SK-N-SH (cell line): ENCODE measurements at regions not wholly inside any gene's neighbourhood (a gene's known extent, or its start where the extent isn't known, plus 50 kb on each side); places are given as distances from the start of the nearest gene placed in this dataset.
"Not testable (repeated sequence)": the region's sequence is repeated elsewhere in the genome, so short reads cannot be mapped to it uniquely, and the experiment has no call there.

Experiments
- CTCF ChIA-PET: fragments of 300-600, 350-600 bp; formaldehyde crosslinking; extraction: SDS; loops from one replicate; lab custom pipeline; 2021; lab: Yijun Ruan, JAX
- POLR2A ChIA-PET: fragments of 350-600 bp; sonication (Branson Sonifier 250); formaldehyde crosslinking; extraction: SDS; loops from one replicate; lab custom pipeline; 2020; ENCODE audit warnings: antibody characterized with exemption, inconsistent platforms; lab: Yijun Ruan, JAX
- DNase-seq: peaks from one replicate; pipeline ENCODE4 v3.0.0; 2012
- H2AFZ ChIP-seq: fragments of 200-600 bp; sonication (generic); 2 replicates; pipeline ENCODE4 v1.8.1; 2016; ENCODE audit warnings: antibody characterized with exemption, mild to moderate bottlenecking, low read depth
- H3F3A ChIP-seq: fragments of 200-600 bp; sonication (generic); replicated peaks from 2 replicates; pipeline ENCODE3; 2016; ENCODE audit warnings: antibody characterized with exemption, mild to moderate bottlenecking; ENCODE audit not compliant: insufficient read depth
- H3K27ac ChIP-seq, 2 experiments: fragments of 200-500 bp in 1 of 2; fragments of 200-600 bp in 1 of 2; sonication (Bioruptor generic) in 1 of 2; sonication (generic), shearing (Covaris generic) in 1 of 2; 2 replicates each; pipeline versions ENCODE4 v1.5.1 to v1.6.1; 2014 to 2016; ENCODE audit warnings: low read depth in 2 of 2, inconsistent platforms in 1 of 2, low read length in 1 of 2, mild to moderate bottlenecking in 1 of 2, mixed read lengths in 1 of 2
- H3K27me3 ChIP-seq: fragments of 200-600 bp; sonication (generic), shearing (Covaris generic); 2 replicates; pipeline ENCODE4 v1.6.1; 2016; ENCODE audit warnings: mixed run types; ENCODE audit not compliant: insufficient read depth
- H3K36me3 ChIP-seq, 2 experiments: fragments of 200-500 bp in 1 of 2; fragments of 200-600 bp in 1 of 2; sonication (Bioruptor generic) in 1 of 2; sonication (generic) in 1 of 2; replicated peaks in 1 of 2; 2 replicates each; pipeline versions ENCODE3 to v1.5.1; 2014 to 2016; ENCODE audit warnings: low read length in 1 of 2, mild to moderate bottlenecking in 1 of 2; ENCODE audit not compliant: insufficient read depth in 2 of 2, control insufficient read depth in 1 of 2
- H3K4me1 ChIP-seq, 2 experiments: fragments of 200-500 bp in 1 of 2; fragments of 200-600 bp in 1 of 2; sonication (Bioruptor generic) in 1 of 2; sonication (generic), shearing (Covaris generic) in 1 of 2; 2 replicates each; pipeline versions ENCODE4 v1.5.1 to v1.6.1; 2014 to 2016; ENCODE audit warnings: low read depth in 1 of 2, low read length in 1 of 2, mixed run types in 1 of 2; ENCODE audit not compliant: insufficient read depth in 2 of 2, control insufficient read depth in 1 of 2
- H3K4me2 ChIP-seq: fragments of 200-600 bp; sonication (generic), shearing (Covaris generic); 2 replicates; pipeline ENCODE4 v1.6.1; 2017; ENCODE audit warnings: mixed run types
- H3K4me3 ChIP-seq, 2 experiments: fragments of 200-500 bp in 1 of 2; fragments of 200-600 bp in 1 of 2; sonication (Bioruptor generic) in 1 of 2; sonication (generic), shearing (Covaris generic) in 1 of 2; 2 replicates each; pipeline versions ENCODE4 v1.5.1 to v1.8.1; 2014 to 2016; ENCODE audit warnings: low read depth in 2 of 2, inconsistent platforms in 1 of 2, low read length in 1 of 2, mild to moderate bottlenecking in 1 of 2, mixed read lengths in 1 of 2, moderate library complexity in 1 of 2
- H3K79me2 ChIP-seq: fragments of 200-600 bp; sonication (generic); 2 replicates; pipeline ENCODE4 v1.8.1; 2017; ENCODE audit warnings: mild to moderate bottlenecking; ENCODE audit not compliant: insufficient read depth
- H3K9ac ChIP-seq: fragments of 200-600 bp; sonication (generic); 2 replicates; pipeline ENCODE4 v1.6.1; 2017; ENCODE audit warnings: mixed run types
- H3K9me2 ChIP-seq: fragments of 200-600 bp; sonication (generic); 2 replicates; pipeline ENCODE4 v1.6.1; 2017; ENCODE audit warnings: mixed run types
- H3K9me3 ChIP-seq: fragments of 200-600 bp; sonication (generic); 2 replicates; pipeline ENCODE4 v1.6.1; 2017; ENCODE audit warnings: mixed run types, mild to moderate bottlenecking, moderate library complexity
- H4K20me1 ChIP-seq: fragments of 200-600 bp; sonication (generic); 2 replicates; pipeline ENCODE4 v1.6.1; 2017; ENCODE audit warnings: mild to moderate bottlenecking, mixed run types; ENCODE audit not compliant: insufficient read depth
- CHD2 ChIP-seq: fragments of 150-350 bp; IDR thresholded peaks from 2 replicates; pipeline ENCODE4 v1.6.1; 2018; ENCODE audit warnings: low read length; ENCODE audit not compliant: partially characterized antibody
- EP300 ChIP-seq, 2 experiments: IDR thresholded peaks; 2 replicates each; pipeline versions ENCODE4 v1.4.0 to v1.6.1; 2012; ENCODE audit warnings: borderline replicate concordance in 1 of 2, low read depth in 1 of 2, low read length in 1 of 2
- EZH2phosphoT487 ChIP-seq: fragments of 200-600 bp; sonication (generic); IDR thresholded peaks from 2 replicates; pipeline ENCODE4 v1.6.1; 2017; ENCODE audit warnings: low read depth, mixed run types, mild to moderate bottlenecking, antibody characterized with exemption, moderate library complexity, borderline replicate concordance
- FOSL2 ChIP-seq: IDR thresholded peaks from 2 replicates; pipeline ENCODE4 v1.4.0; 2012; ENCODE audit warnings: low read depth, mild to moderate bottlenecking, moderate library complexity, borderline replicate concordance
- FOXM1 ChIP-seq: IDR thresholded peaks from 2 replicates; pipeline ENCODE4 v1.4.0; 2012; ENCODE audit warnings: low read depth, mild to moderate bottlenecking
- GABPA ChIP-seq: IDR thresholded peaks from 2 replicates; pipeline ENCODE4 v1.4.0; 2012; ENCODE audit warnings: low read depth, mild to moderate bottlenecking
- JUND ChIP-seq: IDR thresholded peaks from 2 replicates; pipeline ENCODE4 v1.4.0; 2012
- MEF2A ChIP-seq: IDR thresholded peaks from 2 replicates; pipeline ENCODE4 v1.4.0; 2012; ENCODE audit warnings: low read depth, borderline replicate concordance
- MXI1 ChIP-seq: IDR thresholded peaks from 2 replicates; pipeline ENCODE4 v1.6.1; 2012; ENCODE audit warnings: mild to moderate bottlenecking, low read depth, low read length, improper control_type of control experiment
- POLR2AphosphoS5 ChIP-seq: IDR thresholded peaks from 2 replicates; pipeline ENCODE4 v1.6.1; 2012; ENCODE audit warnings: low read depth, low read length
- RFX5 ChIP-seq: IDR thresholded peaks from 2 replicates; pipeline ENCODE4 v1.6.1; 2012; ENCODE audit warnings: mild to moderate bottlenecking, improper control_type of control experiment, low read length
- SIN3A ChIP-seq: IDR thresholded peaks from 2 replicates; pipeline ENCODE4 v1.6.1; 2012; ENCODE audit warnings: low read depth, mild to moderate bottlenecking, low read length, moderate library complexity, borderline replicate concordance
- SMC3 ChIP-seq: IDR thresholded peaks from 2 replicates; pipeline ENCODE4 v1.6.1; 2012; ENCODE audit warnings: low read depth, low read length, improper control_type of control experiment
- TCF12 ChIP-seq: IDR thresholded peaks from 2 replicates; pipeline ENCODE4 v1.4.0; 2012
- WGBS: methylation state at CpG from one replicate; pipeline ENCODE4 v1.1.6; 2017; ENCODE audit warnings: low lambda C conversion rate; 5-methylcytosine and 5-hydroxymethylcytosine counted together
- TF ChIP-seq, protein P1 (sequence below): fragments of 150-350 bp; IDR thresholded peaks from 2 replicates; pipeline ENCODE4 v1.6.1; 2017; ENCODE audit warnings: antibody characterized with exemption, low read length, low read depth, borderline replicate concordance
- TF ChIP-seq, protein P2 (sequence below): IDR thresholded peaks from 2 replicates; pipeline ENCODE4 v1.4.0; 2012; ENCODE audit warnings: low read depth
- TF ChIP-seq, protein P3 (sequence below): IDR thresholded peaks from 2 replicates; pipeline ENCODE4 v1.4.0; 2012; ENCODE audit warnings: low read depth, borderline replicate concordance
- TF ChIP-seq, protein P4 (sequence below): fragments of 150-350 bp; IDR thresholded peaks from 2 replicates; pipeline ENCODE4 v1.6.1; 2016; ENCODE audit warnings: mild to moderate bottlenecking, low read depth, low read length

DNA sequence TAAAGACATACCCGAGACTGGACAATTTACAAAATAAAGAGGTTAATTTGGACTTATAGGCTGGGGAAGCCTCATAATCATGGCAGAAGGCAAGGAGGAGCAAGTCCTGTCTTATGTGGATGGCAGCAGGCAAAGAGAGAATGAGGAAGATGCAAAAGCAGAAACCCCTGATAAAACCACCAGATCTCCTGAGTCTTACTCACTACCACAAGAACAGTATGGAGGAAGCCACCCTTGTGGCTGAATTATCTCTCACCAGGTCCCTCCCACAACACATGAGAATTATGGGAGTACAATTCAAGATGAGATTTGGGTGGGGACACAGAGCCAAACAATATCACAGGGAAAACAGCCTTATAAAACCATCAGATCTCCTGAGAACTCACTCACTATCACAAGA, 61.6 kb upstream of the DCLK2 start:
- H3K9me3 ChIP-seq, H2AFZ ChIP-seq, H3K4me3 ChIP-seq, H3K9me2 ChIP-seq, DNase-seq, H3K36me3 ChIP-seq, H3K79me2 ChIP-seq, H3K27me3 ChIP-seq, H3K4me2 ChIP-seq, CTCF ChIA-PET, POLR2A ChIA-PET, H3K4me1 ChIP-seq, H4K20me1 ChIP-seq, H3F3A ChIP-seq, H3K9ac ChIP-seq, H3K27ac ChIP-seq: not testable (repeated sequence)
- 95% methylated on average over 1 of the region's 1 CpG for WGBS

DNA sequence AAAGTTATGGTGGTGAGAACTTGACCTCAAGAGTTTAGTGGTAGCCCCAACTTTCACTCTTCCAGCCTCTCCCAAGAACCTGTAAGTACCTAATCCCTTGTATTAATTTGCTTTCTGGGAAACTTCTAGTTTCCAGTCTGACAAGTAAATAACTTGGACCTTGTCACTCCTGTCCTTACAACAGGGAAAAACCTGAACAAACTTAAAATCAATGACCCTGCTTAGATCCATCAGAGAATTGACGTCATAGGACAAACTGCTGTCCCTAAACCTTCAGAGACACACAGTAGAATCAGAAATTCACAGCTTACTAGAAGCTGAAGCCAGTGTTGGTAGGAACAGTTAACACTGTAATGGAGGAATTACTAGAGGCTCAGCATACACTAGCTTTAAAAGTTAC, 60.0 kb upstream of the DCLK2 start:
- H3K79me2 ChIP-seq = no peaks in the 10 kb centered on the region
- H3K9me3 ChIP-seq = no peaks in the 10 kb centered on the region
- no peaks in the 10 kb centered on the region for H3K36me3 ChIP-seq
- no peak overlapping the region for H3K4me2 ChIP-seq
- no peak overlapping the region for H2AFZ ChIP-seq
- H3K9ac ChIP-seq = no peak overlapping the region
- H4K20me1 ChIP-seq = no peaks in the 10 kb centered on the region
- H3F3A ChIP-seq = no peaks in the 10 kb centered on the region
- no peak for TF ChIP-seq MXI1
- no peak for TF ChIP-seq EZH2phosphoT487
- no peak for TF ChIP-seq SIN3A
- TF ChIP-seq EP300 (IDR thresholded peaks at IDR 0.05; ENCODE audit: borderline replicate concordance in 1 of 2, low read depth in 1 of 2, low read length in 1 of 2) = no peak
- TF ChIP-seq SMC3 = no peak
- no peak for TF ChIP-seq FOXM1
- no peak for TF ChIP-seq CHD2
- TF ChIP-seq, protein P1, sequence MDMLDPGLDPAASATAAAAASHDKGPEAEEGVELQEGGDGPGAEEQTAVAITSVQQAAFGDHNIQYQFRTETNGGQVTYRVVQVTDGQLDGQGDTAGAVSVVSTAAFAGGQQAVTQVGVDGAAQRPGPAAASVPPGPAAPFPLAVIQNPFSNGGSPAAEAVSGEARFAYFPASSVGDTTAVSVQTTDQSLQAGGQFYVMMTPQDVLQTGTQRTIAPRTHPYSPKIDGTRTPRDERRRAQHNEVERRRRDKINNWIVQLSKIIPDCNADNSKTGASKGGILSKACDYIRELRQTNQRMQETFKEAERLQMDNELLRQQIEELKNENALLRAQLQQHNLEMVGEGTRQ = no peak
- no peak for TF ChIP-seq RFX5
- TF ChIP-seq, protein P2, sequence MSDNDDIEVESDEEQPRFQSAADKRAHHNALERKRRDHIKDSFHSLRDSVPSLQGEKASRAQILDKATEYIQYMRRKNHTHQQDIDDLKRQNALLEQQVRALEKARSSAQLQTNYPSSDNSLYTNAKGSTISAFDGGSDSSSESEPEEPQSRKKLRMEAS = no peak
- no peak for TF ChIP-seq MEF2A
- no peak for TF ChIP-seq JUND
- TF ChIP-seq, protein P3, sequence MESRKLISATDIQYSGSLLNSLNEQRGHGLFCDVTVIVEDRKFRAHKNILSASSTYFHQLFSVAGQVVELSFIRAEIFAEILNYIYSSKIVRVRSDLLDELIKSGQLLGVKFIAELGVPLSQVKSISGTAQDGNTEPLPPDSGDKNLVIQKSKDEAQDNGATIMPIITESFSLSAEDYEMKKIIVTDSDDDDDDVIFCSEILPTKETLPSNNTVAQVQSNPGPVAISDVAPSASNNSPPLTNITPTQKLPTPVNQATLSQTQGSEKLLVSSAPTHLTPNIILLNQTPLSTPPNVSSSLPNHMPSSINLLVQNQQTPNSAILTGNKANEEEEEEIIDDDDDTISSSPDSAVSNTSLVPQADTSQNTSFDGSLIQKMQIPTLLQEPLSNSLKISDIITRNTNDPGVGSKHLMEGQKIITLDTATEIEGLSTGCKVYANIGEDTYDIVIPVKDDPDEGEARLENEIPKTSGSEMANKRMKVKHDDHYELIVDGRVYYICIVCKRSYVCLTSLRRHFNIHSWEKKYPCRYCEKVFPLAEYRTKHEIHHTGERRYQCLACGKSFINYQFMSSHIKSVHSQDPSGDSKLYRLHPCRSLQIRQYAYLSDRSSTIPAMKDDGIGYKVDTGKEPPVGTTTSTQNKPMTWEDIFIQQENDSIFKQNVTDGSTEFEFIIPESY = no peak
- TF ChIP-seq POLR2AphosphoS5 = no peak
- TF ChIP-seq, protein P4, sequence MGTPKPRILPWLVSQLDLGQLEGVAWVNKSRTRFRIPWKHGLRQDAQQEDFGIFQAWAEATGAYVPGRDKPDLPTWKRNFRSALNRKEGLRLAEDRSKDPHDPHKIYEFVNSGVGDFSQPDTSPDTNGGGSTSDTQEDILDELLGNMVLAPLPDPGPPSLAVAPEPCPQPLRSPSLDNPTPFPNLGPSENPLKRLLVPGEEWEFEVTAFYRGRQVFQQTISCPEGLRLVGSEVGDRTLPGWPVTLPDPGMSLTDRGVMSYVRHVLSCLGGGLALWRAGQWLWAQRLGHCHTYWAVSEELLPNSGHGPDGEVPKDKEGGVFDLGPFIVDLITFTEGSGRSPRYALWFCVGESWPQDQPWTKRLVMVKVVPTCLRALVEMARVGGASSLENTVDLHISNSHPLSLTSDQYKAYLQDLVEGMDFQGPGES = no peak
- TF ChIP-seq GABPA = no peak
- TF ChIP-seq TCF12 = no peak
- TF ChIP-seq FOSL2 = no peak
- ChIA-PET POLR2A (no interaction called here), CTCF (interaction anchor here (0.6 to 0.7 kb wide), 2 partner anchors 224 to 750 kb away, joined by 3 to 4 read pairs; no protein-coding TSS in a partner anchor)
- no peak for DNase-seq
- peaks cover 0 to 2% of the 10 kb centered on the region in 2 experiments; a peak in 2 of 4 replicates for H3K4me1 ChIP-seq
- whole genome bisulfite sequencing = 86% methylated on average over 1 of the region's 1 CpG
- H3K4me3 ChIP-seq = no peak overlapping the region
- H3K27me3 ChIP-seq = no peaks in the 10 kb centered on the region
- H3K9me2 ChIP-seq = no peaks in the 10 kb centered on the region
- no peak overlapping the region for H3K27ac ChIP-seq
